ENCODE measurements at regions not wholly inside any gene's neighbourhood (a gene's known extent, or its start where the extent isn't known, plus 50 kb on each side); places are given as distances from the start of the nearest gene placed in this dataset.

- 39% methylated on average over 3 of the region's 3 CpGs for WGBS (ENCODE audit: low lambda C conversion rate)
- ChIA-PET POLR2A (no interaction called here), CTCF (interaction anchor here (1.1 to 3.3 kb wide), 3 partner anchors 23 to 161 kb away, joined by 3 to 12 read pairs (median 4); no protein-coding TSS in a partner anchor)
- TF ChIP-seq IRF3 (IDR thresholded peaks at IDR 0.05; ENCODE audit: low read depth, low read length) (no peak), CHD2 (IDR thresholded peaks at IDR 0.05; ENCODE audit: low read length, partially characterized antibody) (no peak), TCF12 (IDR thresholded peaks at IDR 0.05) (no peak), MEF2A (IDR thresholded peaks at IDR 0.05; ENCODE audit: borderline replicate concordance, low read depth) (no peak), FOXJ3 (CRISPR knock-in tag; IDR thresholded peaks at IDR 0.05) (no peak), JUND (IDR thresholded peaks at IDR 0.05) (no peak), CTCF (IDR thresholded peaks at IDR 0.05) (no peak), ZBTB33 (IDR thresholded peaks at IDR 0.05; ENCODE audit: borderline replicate concordance, low read depth) (no peak)
- Histone ChIP-seq H3K4me3 (ENCODE audit: low read depth in 2 of 2, low read length in 1 of 2) (no peak overlapping the region), H3K9me3 (no peaks in the 10 kb centered on the region), H3K9ac (no peak overlapping the region), H3K27ac (ENCODE audit: low read depth in 2 of 2, low read length in 1 of 2) (no peak overlapping the region), H3K27me3 (ENCODE audit: insufficient read depth) (no peaks in the 10 kb centered on the region), H3F3A (replicated peaks; ENCODE audit: insufficient read depth) (peaks cover 3% of the 10 kb centered on the region), H3K9me2 (no peaks in the 10 kb centered on the region), H3K36me3 (replicated peaks in 1 of 2; ENCODE audit: control insufficient read depth in 1 of 2, insufficient read depth in 2 of 2, low read length in 1 of 2) (no peaks in the 10 kb centered on the region), H4K20me1 (ENCODE audit: insufficient read depth) (no peaks in the 10 kb centered on the region), H3K4me2 (no peak overlapping the region), H3K4me1 (ENCODE audit: control insufficient read depth in 1 of 2, insufficient read depth in 2 of 2, low read depth in 1 of 2, low read length in 1 of 2) (no peaks in the 10 kb centered on the region), H2AFZ (ENCODE audit: low read depth) (no peak overlapping the region), H3K79me2 (ENCODE audit: insufficient read depth) (no peaks in the 10 kb centered on the region)
- no peak for DNase-seq
Measured at GRCh38 chr18:42137693-42138375, 182.8 kb downstream of the PIK3C3 start.

- no peak overlapping the region for H3K9ac ChIP-seq
- no peaks in the 10 kb centered on the region for H3K27me3 ChIP-seq (ENCODE audit: insufficient read depth)
- no peak overlapping the region for H3K4me2 ChIP-seq
- no peak for DNase-seq
- POLR2A ChIA-PET = no interaction called here
- no peaks in the 10 kb centered on the region for H3K36me3 ChIP-seq (replicated peaks in 1 of 2; ENCODE audit: control insufficient read depth in 1 of 2, insufficient read depth in 2 of 2, low read length in 1 of 2)
- H4K20me1 ChIP-seq (ENCODE audit: insufficient read depth) = no peaks in the 10 kb centered on the region
- H3K4me1 ChIP-seq (ENCODE audit: control insufficient read depth in 1 of 2, insufficient read depth in 2 of 2, low read depth in 1 of 2, low read length in 1 of 2) = no peaks in the 10 kb centered on the region
- H3K4me3 ChIP-seq (ENCODE audit: low read depth in 2 of 2, low read length in 1 of 2) = no peak overlapping the region
- no peaks in the 10 kb centered on the region for H3K9me2 ChIP-seq
- H3K27ac ChIP-seq (ENCODE audit: low read depth in 2 of 2, low read length in 1 of 2) = no peak overlapping the region
- peaks cover 3% of the 10 kb centered on the region for H3F3A ChIP-seq (replicated peaks; ENCODE audit: insufficient read depth)
- H3K9me3 ChIP-seq = no peaks in the 10 kb centered on the region
- no peaks in the 10 kb centered on the region for H3K79me2 ChIP-seq (ENCODE audit: insufficient read depth)
- no peak overlapping the region for H2AFZ ChIP-seq (ENCODE audit: low read depth)
- CTCF ChIA-PET = no interaction called here
- 0% methylated on average over 1 of the region's 1 CpG for WGBS (ENCODE audit: low lambda C conversion rate)
- TF ChIP-seq MXI1 (IDR thresholded peaks at IDR 0.05; ENCODE audit: low read depth, low read length) (no peak), USF1 (IDR thresholded peaks at IDR 0.05; ENCODE audit: borderline replicate concordance, low read depth) (no peak), FOSL2 (IDR thresholded peaks at IDR 0.05; ENCODE audit: borderline replicate concordance, low read depth) (no peak), POLR2AphosphoS5 (IDR thresholded peaks at IDR 0.05; ENCODE audit: low read depth, low read length) (no peak), MAX (IDR thresholded peaks at IDR 0.05; ENCODE audit: low read depth) (no peak), CHD2 (IDR thresholded peaks at IDR 0.05; ENCODE audit: low read length, partially characterized antibody) (no peak), ZBTB33 (IDR thresholded peaks at IDR 0.05; ENCODE audit: borderline replicate concordance, low read depth) (no peak), RAD21 (IDR thresholded peaks at IDR 0.05; ENCODE audit: low read length) (no peak), EZH2phosphoT487 (IDR thresholded peaks at IDR 0.05; ENCODE audit: borderline replicate concordance, low read depth) (no peak), JUND (IDR thresholded peaks at IDR 0.05) (no peak), EP300 (IDR thresholded peaks at IDR 0.05; ENCODE audit: borderline replicate concordance in 1 of 2, low read depth in 1 of 2, low read length in 1 of 2) (no peak), FOXJ3 (CRISPR knock-in tag; IDR thresholded peaks at IDR 0.05) (no peak), MEF2A (IDR thresholded peaks at IDR 0.05; ENCODE audit: borderline replicate concordance, low read depth) (no peak), RFX5 (IDR thresholded peaks at IDR 0.05; ENCODE audit: low read length) (no peak), GATA2 (CRISPR knock-in tag; IDR thresholded peaks at IDR 0.05) (no peak), TAF1 (IDR thresholded peaks at IDR 0.05; ENCODE audit: borderline replicate concordance, low read depth, low read length) (no peak)
Measured at GRCh38 chr18:42141439-42141838, 186.4 kb downstream of the PIK3C3 start.
